Body of pancreas (tissue), 4 donors: ENCODE measurements at regions not wholly inside any gene's neighbourhood (a gene's known extent, or its start where the extent isn't known, plus 50 kb on each side); places are given as distances from the start of the nearest gene placed in this dataset.

ENCODE experiments used
- CTCF ChIP-seq, 7 experiments: fragments of 450-650 bp in 4 of 7; fragments of 200-600 bp in 3 of 7; sonication (generic) in 3 of 7; IDR thresholded peaks; one replicate each; pipeline ENCODE4 v1.5.1; 2016 to 2019; ENCODE audit warnings: antibody characterized with exemption in 7 of 7
- POLR2A ChIP-seq, 3 donors: fragments of 450-650 bp; IDR thresholded peaks; one replicate each; pipeline ENCODE4 v1.6.1; 2016; ENCODE audit warnings: antibody characterized with exemption in 3 of 3, mild to moderate bottlenecking in 2 of 3

GRCh38 chr11:23723861-23724260 is 773.0 kb upstream of the LUZP2 start:
- TF ChIP-seq POLR2A (IDR thresholded peaks at IDR 0.05) (no peak), CTCF (IDR thresholded peaks at IDR 0.05) (no peak)
